ENCODE measurements at regions not wholly inside any gene's neighbourhood (a gene's known extent, or its start where the extent isn't known, plus 50 kb on each side); places are given as distances from the start of the nearest gene placed in this dataset.

GRCh38 chr1:71311376-71311775, 230.5 kb upstream of the ZRANB2 start:
- no peak for TF ChIP-seq CTCF (conservative IDR thresholded peaks at IDR 0.05; ENCODE audit: control insufficient read depth, insufficient read depth, low read depth, low read length)
- no peak overlapping the region for H3K4me3 ChIP-seq (ENCODE audit: control insufficient read depth, low read depth, low read length)
- DNase-seq (ENCODE audit: low read depth), result peak; percentile 20

GRCh38 chr1:71307451-71307850, 226.6 kb upstream of the ZRANB2 start:
- H3K4me3 ChIP-seq (ENCODE audit: control insufficient read depth, low read depth, low read length), result no peak overlapping the region
- peak; percentile 90 for DNase-seq (ENCODE audit: low read depth)
- no peak for TF ChIP-seq CTCF (conservative IDR thresholded peaks at IDR 0.05; ENCODE audit: control insufficient read depth, insufficient read depth, low read depth, low read length)

- no peak for TF ChIP-seq CTCF (conservative IDR thresholded peaks at IDR 0.05; ENCODE audit: control insufficient read depth, insufficient read depth, low read depth, low read length)
- H3K4me3 ChIP-seq (ENCODE audit: control insufficient read depth, low read depth, low read length), result no peak overlapping the region
- DNase-seq (ENCODE audit: low read depth), result no peak
These were observed 223.3 kb upstream of the ZRANB2 start for GRCh38 chr1:71304125-71304524.

- DNase-seq (ENCODE audit: low read depth), result peak; percentile 25
- no peak for TF ChIP-seq CTCF (conservative IDR thresholded peaks at IDR 0.05; ENCODE audit: control insufficient read depth, insufficient read depth, low read depth, low read length)
- no peak overlapping the region for H3K4me3 ChIP-seq (ENCODE audit: control insufficient read depth, low read depth, low read length)
These were observed 222.8 kb upstream of the ZRANB2 start for GRCh38 chr1:71303617-71304041.

GRCh38 chr1:71298633-71299032, 217.8 kb upstream of the ZRANB2 start:
- TF ChIP-seq CTCF (conservative IDR thresholded peaks at IDR 0.05; ENCODE audit: control insufficient read depth, insufficient read depth, low read depth, low read length), result no peak
- H3K4me3 ChIP-seq (ENCODE audit: control insufficient read depth, low read depth, low read length), result no peak overlapping the region
- DNase-seq (ENCODE audit: low read depth), result peak; percentile 40

- H3K4me3 ChIP-seq (ENCODE audit: control insufficient read depth, low read depth, low read length), result no peak overlapping the region
- peak; percentile 25 for DNase-seq (ENCODE audit: low read depth)
- TF ChIP-seq CTCF (conservative IDR thresholded peaks at IDR 0.05; ENCODE audit: control insufficient read depth, insufficient read depth, low read depth, low read length), result no peak
These were observed 215.8 kb upstream of the ZRANB2 start for GRCh38 chr1:71296551-71297134.

GRCh38 chr1:71295350-71295749, 214.5 kb upstream of the ZRANB2 start:
- DNase-seq (ENCODE audit: low read depth), result peak; percentile 56
- H3K4me3 ChIP-seq (ENCODE audit: control insufficient read depth, low read depth, low read length), result no peak overlapping the region
- TF ChIP-seq CTCF (conservative IDR thresholded peaks at IDR 0.05; ENCODE audit: control insufficient read depth, insufficient read depth, low read depth, low read length), result no peak

Measured in fibroblast of mammary gland (primary cell).